ENCODE measurements at regions not wholly inside any gene's neighbourhood (a gene's known extent, or its start where the extent isn't known, plus 50 kb on each side); places are given as distances from the start of the nearest gene placed in this dataset.

- Histone ChIP-seq H3K27ac (ENCODE audit: low read length) (no peak overlapping the region), H3K9ac (ENCODE audit: low read depth, low read length) (no peak overlapping the region), H3K4me3 (ENCODE audit: low read length) (no peak overlapping the region), H3K36me3 (ENCODE audit: insufficient read depth, low read depth, low read length) (no peaks in the 10 kb centered on the region), H3K27me3 (ENCODE audit: insufficient read depth, low read length) (no peaks in the 10 kb centered on the region), H3K9me3 (ENCODE audit: insufficient read depth, low read depth, low read length) (no peaks in the 10 kb centered on the region), H3K4me1 (ENCODE audit: insufficient read depth, low read length) (no peaks in the 10 kb centered on the region)
These were observed 202.6 kb upstream of the LEF1 start for GRCh38 chr4:108371282-108371681.

- Histone ChIP-seq H3K27me3 (ENCODE audit: insufficient read depth, low read length) (no peaks in the 10 kb centered on the region), H3K4me1 (ENCODE audit: insufficient read depth, low read length) (no peaks in the 10 kb centered on the region), H3K27ac (ENCODE audit: low read length) (no peak overlapping the region), H3K9ac (ENCODE audit: low read depth, low read length) (no peak overlapping the region), H3K36me3 (ENCODE audit: insufficient read depth, low read depth, low read length) (no peaks in the 10 kb centered on the region), H3K4me3 (ENCODE audit: low read length) (no peak overlapping the region), H3K9me3 (ENCODE audit: insufficient read depth, low read depth, low read length) (no peaks in the 10 kb centered on the region)
These were observed 201.8 kb upstream of the LEF1 start for GRCh38 chr4:108370291-108371141.

- Histone ChIP-seq H3K27ac (ENCODE audit: low read length) (no peak overlapping the region), H3K27me3 (ENCODE audit: insufficient read depth, low read length) (no peaks in the 10 kb centered on the region), H3K36me3 (ENCODE audit: insufficient read depth, low read depth, low read length) (no peaks in the 10 kb centered on the region), H3K9ac (ENCODE audit: low read depth, low read length) (no peak overlapping the region), H3K4me3 (ENCODE audit: low read length) (no peak overlapping the region), H3K4me1 (ENCODE audit: insufficient read depth, low read length) (no peaks in the 10 kb centered on the region), H3K9me3 (ENCODE audit: insufficient read depth, low read depth, low read length) (no peaks in the 10 kb centered on the region)
These were observed 200.4 kb upstream of the LEF1 start for GRCh38 chr4:108369035-108369655.

GRCh38 chr4:108367751-108368150 is 199.0 kb upstream of the LEF1 start:
- Histone ChIP-seq H3K27me3 (ENCODE audit: insufficient read depth, low read length) (no peaks in the 10 kb centered on the region), H3K36me3 (ENCODE audit: insufficient read depth, low read depth, low read length) (no peaks in the 10 kb centered on the region)

GRCh38 chr4:108366716-108367115 is 198.0 kb upstream of the LEF1 start:
- Histone ChIP-seq H3K27ac (ENCODE audit: low read length) (no peak overlapping the region), H3K9ac (ENCODE audit: low read depth, low read length) (no peak overlapping the region), H3K4me1 (ENCODE audit: insufficient read depth, low read length) (no peaks in the 10 kb centered on the region), H3K9me3 (ENCODE audit: insufficient read depth, low read depth, low read length) (no peaks in the 10 kb centered on the region), H3K4me3 (ENCODE audit: low read length) (no peak overlapping the region), H3K36me3 (ENCODE audit: insufficient read depth, low read depth, low read length) (no peaks in the 10 kb centered on the region), H3K27me3 (ENCODE audit: insufficient read depth, low read length) (no peaks in the 10 kb centered on the region)

More at GRCh38 chr4:108367751-108368150, 199.0 kb upstream of the LEF1 start:
- no peaks in the 10 kb centered on the region for H3K4me1 ChIP-seq (ENCODE audit: insufficient read depth, low read length)
- H3K4me3 ChIP-seq (ENCODE audit: low read length): no peak overlapping the region
- no peak overlapping the region for H3K9ac ChIP-seq (ENCODE audit: low read depth, low read length)
- H3K27ac ChIP-seq (ENCODE audit: low read length): no peak overlapping the region
- H3K9me3 ChIP-seq (ENCODE audit: insufficient read depth, low read depth, low read length): no peaks in the 10 kb centered on the region

GRCh38 chr4:108365551-108365950 is 196.8 kb upstream of the LEF1 start:
- 0 out of 2 replicates have a peak, but pooled peaks cover 1% of the 10 kb centered on the region for H3K4me1 ChIP-seq (ENCODE audit: insufficient read depth, low read length)

GRCh38 chr4:108361886-108362285 is 193.2 kb upstream of the LEF1 start:
- H3K27ac ChIP-seq (ENCODE audit: low read length): no peak overlapping the region
- no peaks in the 10 kb centered on the region for H3K27me3 ChIP-seq (ENCODE audit: insufficient read depth, low read length)
- H3K4me3 ChIP-seq (ENCODE audit: low read length): no peak overlapping the region
- no peak overlapping the region for H3K9ac ChIP-seq (ENCODE audit: low read depth, low read length)
- no peaks in the 10 kb centered on the region for H3K9me3 ChIP-seq (ENCODE audit: insufficient read depth, low read depth, low read length)
- H3K4me1 ChIP-seq (ENCODE audit: insufficient read depth, low read length): 0 out of 2 replicates have a peak, but pooled peaks cover 4% of the 10 kb centered on the region
- no peaks in the 10 kb centered on the region for H3K36me3 ChIP-seq (ENCODE audit: insufficient read depth, low read depth, low read length)

More at GRCh38 chr4:108365551-108365950, 196.8 kb upstream of the LEF1 start:
- Histone ChIP-seq H3K27me3 (ENCODE audit: insufficient read depth, low read length) (no peaks in the 10 kb centered on the region), H3K9me3 (ENCODE audit: insufficient read depth, low read depth, low read length) (no peaks in the 10 kb centered on the region), H3K36me3 (ENCODE audit: insufficient read depth, low read depth, low read length) (no peaks in the 10 kb centered on the region), H3K9ac (ENCODE audit: low read depth, low read length) (no peak overlapping the region), H3K27ac (ENCODE audit: low read length) (no peak overlapping the region), H3K4me3 (ENCODE audit: low read length) (no peak overlapping the region)

- H3K4me3 ChIP-seq (ENCODE audit: low read length): no peak overlapping the region
- no peaks in the 10 kb centered on the region for H3K9me3 ChIP-seq (ENCODE audit: insufficient read depth, low read depth, low read length)
- no peak overlapping the region for H3K9ac ChIP-seq (ENCODE audit: low read depth, low read length)
- no peak overlapping the region for H3K27ac ChIP-seq (ENCODE audit: low read length)
- no peaks in the 10 kb centered on the region for H3K36me3 ChIP-seq (ENCODE audit: insufficient read depth, low read depth, low read length)
- H3K27me3 ChIP-seq (ENCODE audit: insufficient read depth, low read length): no peaks in the 10 kb centered on the region
- 0 out of 2 replicates have a peak, but pooled peaks cover 4% of the 10 kb centered on the region for H3K4me1 ChIP-seq (ENCODE audit: insufficient read depth, low read length)
These were observed 192.7 kb upstream of the LEF1 start for GRCh38 chr4:108361446-108361820.

GRCh38 chr4:108360754-108361445 is 192.2 kb upstream of the LEF1 start:
- H3K36me3 ChIP-seq (ENCODE audit: insufficient read depth, low read depth, low read length): no peaks in the 10 kb centered on the region
- no peak overlapping the region for H3K27ac ChIP-seq (ENCODE audit: low read length)
- no peaks in the 10 kb centered on the region for H3K27me3 ChIP-seq (ENCODE audit: insufficient read depth, low read length)
- no peaks in the 10 kb centered on the region for H3K9me3 ChIP-seq (ENCODE audit: insufficient read depth, low read depth, low read length)
- H3K9ac ChIP-seq (ENCODE audit: low read depth, low read length): no peak overlapping the region
- H3K4me3 ChIP-seq (ENCODE audit: low read length): no peak overlapping the region
- peaks cover 4% of the 10 kb centered on the region; the same call in 1 of the 2 replicates for H3K4me1 ChIP-seq (ENCODE audit: insufficient read depth, low read length)

- Histone ChIP-seq H3K27ac (ENCODE audit: low read length) (no peak overlapping the region), H3K27me3 (ENCODE audit: insufficient read depth, low read length) (no peaks in the 10 kb centered on the region), H3K4me3 (ENCODE audit: low read length) (no peak overlapping the region)
These were observed 191.4 kb upstream of the LEF1 start for GRCh38 chr4:108359986-108360681.

More at GRCh38 chr4:108359986-108360681, 191.4 kb upstream of the LEF1 start:
- Histone ChIP-seq H3K9ac (ENCODE audit: low read depth, low read length) (no peak overlapping the region), H3K9me3 (ENCODE audit: insufficient read depth, low read depth, low read length) (no peaks in the 10 kb centered on the region), H3K36me3 (ENCODE audit: insufficient read depth, low read depth, low read length) (no peaks in the 10 kb centered on the region), H3K4me1 (ENCODE audit: insufficient read depth, low read length) (peaks cover 4% of the 10 kb centered on the region; the same call in 1 of the 2 replicates)

All from iPS-20b (cell line).